Activated CD8-positive, alpha-beta memory T cell treated with anti-CD3 and anti-CD28 coated beads, Interleukin-2, amount 50 U/mL, for 1 hour (primary cell): ENCODE measurements at regions not wholly inside any gene's neighbourhood (a gene's known extent, or its start where the extent isn't known, plus 50 kb on each side); places are given as distances from the start of the nearest gene placed in this dataset.
"Not testable (repeated sequence)": the region's sequence is repeated elsewhere in the genome, so short reads cannot be mapped to it uniquely, and the experiment has no call there.

Source experiments
- DNase-seq: peaks from one replicate; pipeline ENCODE4 v3.0.0-alpha.2; 2020; ENCODE audit errors: extremely low read depth

DNA sequence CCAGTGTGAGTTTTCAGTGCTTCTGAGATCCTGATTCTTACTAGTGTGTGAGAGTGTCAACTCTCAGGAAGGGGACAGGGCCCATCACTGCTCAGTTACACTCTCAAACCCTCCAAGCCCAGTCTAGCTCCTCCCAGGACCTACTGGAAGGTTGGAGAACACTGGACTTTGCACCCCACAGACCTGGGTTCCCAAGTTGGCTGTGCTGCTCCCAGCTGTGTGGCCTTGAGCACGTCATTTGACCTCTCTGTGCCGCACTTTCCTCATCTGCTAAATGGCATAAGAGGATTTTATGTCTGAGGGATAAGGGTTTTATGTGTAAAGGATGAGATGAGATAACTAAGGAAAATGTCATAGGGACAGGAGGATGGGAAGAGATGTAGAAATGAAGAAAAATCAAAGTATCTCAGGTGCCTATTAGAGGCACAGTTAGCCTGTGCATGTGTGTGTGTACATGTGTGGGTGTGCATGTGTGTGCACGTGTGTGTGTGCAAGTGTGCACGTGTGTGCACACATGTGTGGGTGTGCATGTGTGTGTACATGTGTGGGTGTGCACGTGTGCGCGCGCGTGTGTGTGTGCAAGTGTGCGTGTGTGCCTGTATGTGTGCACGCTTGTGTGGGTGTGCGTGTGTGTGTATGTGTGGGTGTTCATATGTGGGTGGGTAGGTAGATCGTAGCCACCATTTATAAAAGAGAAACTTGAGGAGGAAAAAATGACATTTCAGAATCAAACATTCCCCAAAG, 108.0 kb upstream of the GRK3 start:
- DNase-seq, result not testable (repeated sequence)

DNA sequence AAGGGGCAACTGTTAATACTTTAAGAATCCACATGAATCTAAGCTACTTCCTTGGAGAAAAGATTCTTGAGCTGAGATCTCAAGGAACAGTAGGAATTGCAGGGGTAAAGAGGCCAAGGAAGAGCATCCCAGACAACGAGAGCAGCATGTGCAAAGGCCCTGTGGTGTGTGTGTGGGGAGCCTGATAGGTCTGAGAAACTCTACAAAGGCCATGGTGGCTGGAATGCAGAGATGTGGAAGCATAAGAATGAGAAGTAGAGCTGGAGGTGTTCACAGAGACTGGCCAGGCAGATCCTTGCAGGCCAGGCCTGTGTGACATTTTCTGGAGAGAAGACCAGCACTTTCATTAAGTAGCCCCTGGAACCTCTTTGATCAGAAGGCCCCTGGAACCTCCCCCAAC, 105.8 kb upstream of the GRK3 start:
- not testable (repeated sequence) for DNase-seq

GRCh38 chr22:25460682-25461081, 103.8 kb upstream of the GRK3 start:
- DNase-seq, result not testable (repeated sequence)

GRCh38 chr22:25461301-25461700, 103.2 kb upstream of the GRK3 start:
- DNase-seq, result no peak

DNA sequence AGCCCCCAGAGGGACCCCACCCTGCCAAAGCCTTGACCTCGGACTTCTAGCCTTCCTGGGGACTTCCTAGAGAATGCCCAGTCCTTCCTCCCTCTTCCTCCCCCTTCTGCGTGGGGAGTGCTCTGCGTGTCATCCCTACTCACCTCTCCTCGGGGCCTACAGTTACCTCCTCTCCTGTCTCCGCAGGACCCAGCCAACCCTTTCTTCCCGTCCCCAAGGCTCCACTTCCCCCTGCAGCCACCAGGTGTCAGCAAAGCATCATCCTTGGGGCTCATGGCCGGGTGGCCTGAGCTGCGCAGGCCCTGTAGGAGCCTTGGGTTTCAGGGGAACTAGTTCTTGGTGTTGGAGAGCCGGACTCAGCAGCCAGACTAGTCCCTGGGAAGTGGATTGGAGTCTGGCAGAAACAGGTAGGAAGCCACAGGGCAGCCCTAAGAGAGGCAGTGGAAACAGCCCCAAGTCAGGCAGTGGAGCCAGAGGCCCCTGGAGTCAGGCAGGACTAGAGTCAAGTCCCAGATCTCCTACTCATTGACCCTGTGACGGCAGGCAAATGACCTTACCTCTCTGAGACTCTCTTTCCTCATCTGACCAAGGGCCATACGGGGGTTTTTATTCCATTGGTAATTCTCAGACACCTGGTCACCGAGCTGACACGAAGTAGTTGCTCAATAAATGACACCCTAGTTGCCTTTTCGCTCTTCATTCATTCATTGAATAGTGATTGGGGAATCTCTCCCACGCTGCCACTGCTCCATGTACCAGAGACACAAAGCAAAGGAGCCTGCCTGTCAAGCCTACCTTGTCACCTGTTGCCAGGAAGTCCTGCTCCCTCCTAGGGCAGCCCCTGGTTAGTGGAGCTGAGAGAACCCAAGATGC, 101.8 kb upstream of the GRK3 start:
- peak; percentile 28 for DNase-seq

GRCh38 chr22:25463347-25463628, 101.2 kb upstream of the GRK3 start:
- DNase-seq, result not testable (repeated sequence)

DNA sequence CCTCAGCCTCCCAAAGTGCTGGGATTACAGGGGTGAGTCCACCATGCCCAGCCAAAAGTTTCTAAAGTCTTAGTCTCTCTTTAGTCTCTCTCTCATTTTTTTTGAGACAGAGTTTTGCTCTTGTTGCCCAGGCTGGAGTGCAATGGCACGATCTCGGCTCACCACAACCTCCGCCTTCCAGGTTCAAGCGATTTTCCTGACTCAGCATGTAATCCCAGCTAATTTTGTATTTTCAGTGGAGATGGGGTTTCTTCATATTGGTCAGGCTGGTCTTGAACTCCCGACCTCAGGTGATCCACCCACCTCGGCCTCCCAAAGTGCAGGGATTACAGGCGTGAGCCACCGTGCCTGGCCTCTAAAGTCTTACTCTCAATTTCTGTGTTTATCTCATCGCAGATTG, 100.1 kb upstream of the GRK3 start:
- DNase-seq, result not testable (repeated sequence)

DNA sequence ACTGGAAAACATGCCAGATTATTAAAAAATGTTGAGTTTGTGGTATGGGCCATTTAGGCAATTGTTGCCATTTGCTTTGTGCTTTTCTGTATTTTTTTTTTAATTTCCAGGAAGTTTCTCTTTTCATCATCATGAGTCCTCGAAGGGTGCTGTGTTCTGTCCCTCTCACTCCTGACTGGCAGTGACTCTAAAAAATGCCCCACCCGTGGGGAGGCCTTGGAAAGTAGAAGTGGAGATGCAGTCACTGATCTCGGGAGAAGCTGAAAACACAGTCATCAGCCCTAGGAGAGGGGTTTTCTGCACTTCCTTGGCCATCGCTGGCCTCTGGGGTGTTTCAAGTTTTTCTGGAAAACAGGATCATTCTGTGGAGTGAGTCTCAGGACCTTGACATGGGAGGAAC, 98.5 kb upstream of the GRK3 start:
- DNase-seq, result no peak

GRCh38 chr22:25472382-25472781, 92.1 kb upstream of the GRK3 start:
- no peak for DNase-seq

- DNase-seq, result no peak
Measured at GRCh38 chr22:25475257-25476022, 89.0 kb upstream of the GRK3 start.

DNA sequence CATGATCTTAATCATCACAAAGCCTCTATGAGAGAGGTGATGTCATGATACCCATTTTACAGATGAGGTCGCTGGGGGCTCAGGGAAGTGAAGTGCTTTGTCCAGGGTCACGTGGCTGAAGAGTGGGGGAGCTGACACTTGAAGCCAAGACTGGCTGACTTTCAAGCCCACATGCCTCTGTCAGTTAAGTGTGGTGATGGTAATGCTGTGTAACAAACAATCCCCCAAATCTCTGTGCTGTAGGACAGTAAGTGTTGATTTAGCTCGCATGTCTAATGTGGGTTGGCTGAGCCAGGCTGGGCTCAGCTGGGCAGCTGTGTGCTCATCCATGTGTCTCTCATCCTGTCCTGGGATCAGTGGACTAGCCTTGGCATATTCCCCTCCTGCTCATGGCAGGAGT, 87.1 kb upstream of the GRK3 start:
- no peak for DNase-seq

- DNase-seq, result no peak
Measured at GRCh38 chr22:25478111-25478510, 86.4 kb upstream of the GRK3 start.

GRCh38 chr22:25478528-25478927, 85.9 kb upstream of the GRK3 start:
- DNase-seq, result no peak

- not testable (repeated sequence) for DNase-seq
Measured at GRCh38 chr22:25480868-25481267, 83.6 kb upstream of the GRK3 start.

- no peak for DNase-seq
Measured at GRCh38 chr22:25482091-25482760, 82.2 kb upstream of the GRK3 start.

GRCh38 chr22:25482868-25483639, 81.4 kb upstream of the GRK3 start:
- DNase-seq, result no peak

DNA sequence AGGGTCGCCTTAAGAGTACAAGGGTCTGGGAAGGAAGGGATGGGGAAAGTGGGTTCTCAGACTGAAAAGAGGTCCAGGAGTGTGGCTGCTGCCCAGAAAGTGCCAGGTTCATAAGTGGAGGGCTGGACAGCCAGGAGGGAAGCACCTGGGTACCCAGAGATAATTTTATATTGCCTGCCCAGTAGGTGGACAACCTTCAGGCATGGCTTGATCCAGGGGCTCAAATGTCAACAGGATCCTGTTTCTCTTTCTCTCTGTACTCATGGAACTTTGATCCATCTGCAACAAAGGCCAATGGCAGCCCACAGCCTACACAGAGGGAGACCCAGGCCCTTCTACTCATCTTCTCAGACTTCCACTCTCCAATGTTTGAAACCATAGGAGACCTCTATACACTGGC, 80.5 kb upstream of the GRK3 start:
- DNase-seq, result no peak

DNA sequence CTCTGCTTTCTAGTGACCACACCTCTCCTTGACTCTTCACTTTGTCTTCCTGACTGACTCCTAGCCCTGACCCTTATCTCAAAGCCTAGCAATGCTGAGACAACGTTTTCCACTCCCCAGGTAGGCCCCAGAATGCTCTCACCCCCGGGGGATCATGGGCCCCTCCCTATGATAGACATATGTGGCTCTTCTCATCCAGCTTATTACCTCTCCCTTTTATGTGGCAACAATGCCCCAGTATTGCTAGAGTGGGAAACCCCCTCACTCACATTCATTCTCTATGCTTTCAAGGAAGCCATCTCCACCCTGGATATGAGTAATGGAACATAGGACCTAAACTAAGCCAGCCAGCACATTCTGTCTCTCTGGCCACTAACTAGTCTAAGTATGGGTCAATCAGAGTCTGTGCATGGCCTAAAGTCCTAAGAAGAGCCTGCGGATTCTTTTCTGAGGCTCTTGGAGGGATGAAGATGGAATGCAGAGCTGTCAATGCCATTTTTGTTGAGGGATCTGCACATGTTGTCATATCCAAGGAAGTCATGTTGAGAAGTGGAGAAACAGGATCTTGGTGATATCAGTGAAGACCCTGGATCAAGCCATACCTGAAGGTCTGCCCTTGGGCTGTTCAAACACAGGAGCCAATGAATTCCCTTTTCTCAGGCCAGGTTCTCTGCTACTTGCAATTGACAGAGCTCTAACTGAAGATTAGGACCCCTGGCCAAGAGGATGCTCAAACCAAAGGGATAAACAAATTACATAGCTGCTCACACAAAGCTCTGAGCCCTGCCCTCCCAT, 79.8 kb upstream of the GRK3 start:
- DNase-seq, result no peak

DNA sequence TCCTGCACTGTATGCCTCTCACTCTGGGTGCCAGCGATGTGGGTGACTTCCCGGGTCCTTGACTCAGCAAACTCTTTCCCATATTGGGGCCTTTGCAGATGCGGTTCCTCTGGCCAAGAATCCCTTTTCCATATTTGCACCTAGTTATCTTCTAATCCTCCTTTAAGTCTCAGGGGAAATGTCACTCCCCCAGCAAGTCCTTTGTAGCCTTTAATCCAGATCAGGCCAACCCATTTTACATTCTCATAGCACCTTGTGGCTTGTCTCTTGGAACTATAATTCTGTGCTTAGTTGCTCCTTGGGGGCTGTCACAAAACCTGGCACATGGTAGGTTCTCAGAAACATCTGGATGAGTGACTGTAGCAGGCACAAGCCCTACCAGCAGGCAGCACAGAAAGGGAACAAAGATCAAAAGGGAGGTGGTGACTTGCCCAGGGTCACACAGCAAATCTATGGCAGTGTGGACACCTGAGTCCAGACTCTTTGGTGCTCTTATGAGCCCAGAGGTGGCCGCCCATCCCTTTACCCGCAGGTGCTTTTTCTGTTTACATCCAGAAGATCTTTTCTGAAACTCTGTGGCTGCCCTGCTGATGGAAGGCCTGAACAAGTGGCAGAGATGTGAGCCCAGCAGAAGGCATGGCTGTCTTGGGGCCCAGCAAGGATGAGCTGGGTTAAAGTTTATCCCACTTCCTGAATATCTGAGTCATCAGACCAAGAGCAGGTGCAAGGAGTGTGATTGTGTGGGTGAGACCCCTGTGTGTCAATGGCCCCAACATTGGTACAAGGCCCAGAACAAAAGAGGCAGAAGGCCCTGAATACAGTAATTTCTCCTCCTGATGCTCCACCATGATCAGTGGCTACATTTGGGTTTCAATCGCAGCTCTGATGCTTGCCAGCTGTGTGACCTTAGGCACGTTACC, 78.6 kb upstream of the GRK3 start:
- DNase-seq, result no peak
